T47D (cell line): ENCODE measurements at regions not wholly inside any gene's neighbourhood (a gene's known extent, or its start where the extent isn't known, plus 50 kb on each side); places are given as distances from the start of the nearest gene placed in this dataset.
A peak's percentile ranks its signal among the peaks of the same experiment; 100 is the strongest.
"Not testable (repeated sequence)": the region's sequence is repeated elsewhere in the genome, so short reads cannot be mapped to it uniquely, and the experiment has no call there.

Experiments used
- DNase-seq, 2 experiments: peaks; one replicate each; pipeline versions ENCODE4 v3.0.0 to v3.0.0-alpha.2; 2011 to 2012; ENCODE audit warnings: low read depth in 1 of 2, low spot score in 1 of 2
- in situ Hi-C: cut with HindIII; loops from 2 replicates; pipeline ENCODE4 v1.10.0; 2016; ENCODE audit warnings: low sequenced_read_pairs, low pct_unique_long_range_greater_than_20kb

- in situ Hi-C loops, DNase-seq: not testable (repeated sequence)
Observed at GRCh38 chr17:20676656-20677055, 97.1 kb downstream of the CDRT15L2 start.

GRCh38 chr17:20677469-20677868, 97.9 kb downstream of the CDRT15L2 start:
- in situ Hi-C loops, DNase-seq: not testable (repeated sequence)

DNA sequence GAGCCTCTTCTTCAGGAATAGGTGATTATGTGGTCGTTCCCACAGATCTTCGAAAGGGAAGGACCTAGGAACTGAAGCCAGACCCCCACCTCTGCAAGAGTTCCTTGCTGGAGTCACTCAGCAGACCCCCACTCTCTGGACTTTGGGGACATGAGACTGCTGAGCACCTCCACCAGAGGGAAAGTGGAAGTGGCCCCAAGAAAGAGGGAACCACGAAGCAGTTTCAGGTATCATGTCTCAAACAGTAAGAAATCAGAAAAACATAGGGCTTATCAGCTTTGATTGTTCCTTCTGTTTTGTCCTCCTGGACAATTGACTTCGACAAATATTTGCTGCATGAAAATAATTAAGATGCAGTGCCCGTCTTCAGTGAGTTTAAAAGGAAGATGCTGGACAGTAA, 98.9 kb downstream of the CDRT15L2 start:
- DNase-seq, in situ Hi-C loops: not testable (repeated sequence)

- DNase-seq, in situ Hi-C loops: not testable (repeated sequence)
Observed at GRCh38 chr17:20681746-20682722, 102.5 kb downstream of the CDRT15L2 start.

GRCh38 chr17:20683651-20684229, 104.2 kb downstream of the CDRT15L2 start:
- in situ Hi-C loops, DNase-seq: not testable (repeated sequence)

GRCh38 chr17:20684975-20685374, 105.5 kb downstream of the CDRT15L2 start:
- DNase-seq, in situ Hi-C loops: not testable (repeated sequence)

GRCh38 chr17:20687584-20687983, 108.1 kb downstream of the CDRT15L2 start:
- in situ Hi-C loops, result not testable (repeated sequence)

DNA sequence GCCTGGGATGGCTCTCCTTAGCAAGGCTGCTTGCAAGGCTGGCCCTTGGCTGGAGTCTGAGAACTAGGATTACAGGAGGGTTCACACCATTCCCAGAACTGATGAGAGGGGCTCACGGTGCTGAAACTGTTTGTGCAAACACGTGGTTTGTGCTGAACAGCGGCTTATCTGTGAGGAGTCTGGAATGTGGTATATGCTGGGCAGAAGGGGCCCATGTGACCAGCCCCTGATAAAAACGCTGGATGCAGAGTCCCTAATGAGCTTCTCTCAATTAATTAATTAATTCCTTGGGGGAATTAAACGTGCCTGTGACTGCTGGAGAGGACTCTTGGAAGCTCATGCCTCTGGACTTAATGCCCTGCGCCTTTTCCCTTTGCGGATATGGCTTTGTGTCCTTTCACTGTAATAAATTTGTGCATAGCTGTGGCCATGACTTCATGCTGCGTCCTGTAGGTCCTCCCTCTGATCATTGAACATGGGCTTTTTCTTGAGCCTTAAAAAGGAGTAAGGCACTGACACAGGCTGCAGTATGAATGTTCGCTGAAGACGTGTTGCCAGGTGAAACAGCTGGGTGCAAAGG, 109.7 kb downstream of the CDRT15L2 start:
- DNase-seq, in situ Hi-C loops: not testable (repeated sequence)

More at GRCh38 chr17:20687584-20687983, 108.1 kb downstream of the CDRT15L2 start:
- not testable (repeated sequence) for DNase-seq

DNA sequence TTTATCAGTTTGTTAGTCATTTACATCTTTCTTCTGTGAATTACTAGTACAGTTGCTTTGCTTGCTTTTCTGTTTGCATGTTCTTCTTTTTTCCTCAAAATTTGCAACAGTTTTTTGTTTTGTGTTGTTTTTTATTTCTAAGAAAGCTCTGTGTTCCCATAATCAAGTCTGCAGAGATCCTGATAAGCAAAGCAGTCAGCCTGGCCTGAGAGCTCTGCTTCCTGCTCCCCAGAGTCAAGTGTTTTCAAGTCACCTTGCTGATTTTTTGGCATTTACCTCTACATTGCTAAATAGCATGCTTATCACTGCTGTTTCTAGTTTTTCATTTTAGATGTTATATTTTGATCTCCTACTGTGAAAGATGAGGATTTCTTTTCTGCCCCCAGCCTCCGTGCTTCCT, 113.2 kb downstream of the CDRT15L2 start:
- DNase-seq, in situ Hi-C loops: not testable (repeated sequence)

DNA sequence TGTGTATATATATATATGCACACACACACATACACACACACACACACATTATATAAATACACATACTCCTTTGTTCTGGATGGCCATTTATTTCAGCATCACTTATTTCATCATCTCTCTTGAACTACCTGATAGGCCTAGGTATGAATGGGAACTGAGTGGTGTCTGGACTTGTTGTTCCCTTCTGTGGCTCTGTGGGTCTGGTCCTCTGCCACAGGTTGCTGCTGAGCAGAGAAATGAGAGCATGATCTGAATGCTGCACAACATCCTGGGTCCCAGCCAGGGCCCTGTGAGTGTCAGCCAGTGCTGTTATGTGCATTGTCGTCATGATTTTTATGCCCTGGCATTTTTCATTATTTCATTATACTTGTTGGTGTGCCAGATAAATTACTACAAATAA, 116.3 kb downstream of the CDRT15L2 start:
- DNase-seq, in situ Hi-C loops: not testable (repeated sequence)

DNA sequence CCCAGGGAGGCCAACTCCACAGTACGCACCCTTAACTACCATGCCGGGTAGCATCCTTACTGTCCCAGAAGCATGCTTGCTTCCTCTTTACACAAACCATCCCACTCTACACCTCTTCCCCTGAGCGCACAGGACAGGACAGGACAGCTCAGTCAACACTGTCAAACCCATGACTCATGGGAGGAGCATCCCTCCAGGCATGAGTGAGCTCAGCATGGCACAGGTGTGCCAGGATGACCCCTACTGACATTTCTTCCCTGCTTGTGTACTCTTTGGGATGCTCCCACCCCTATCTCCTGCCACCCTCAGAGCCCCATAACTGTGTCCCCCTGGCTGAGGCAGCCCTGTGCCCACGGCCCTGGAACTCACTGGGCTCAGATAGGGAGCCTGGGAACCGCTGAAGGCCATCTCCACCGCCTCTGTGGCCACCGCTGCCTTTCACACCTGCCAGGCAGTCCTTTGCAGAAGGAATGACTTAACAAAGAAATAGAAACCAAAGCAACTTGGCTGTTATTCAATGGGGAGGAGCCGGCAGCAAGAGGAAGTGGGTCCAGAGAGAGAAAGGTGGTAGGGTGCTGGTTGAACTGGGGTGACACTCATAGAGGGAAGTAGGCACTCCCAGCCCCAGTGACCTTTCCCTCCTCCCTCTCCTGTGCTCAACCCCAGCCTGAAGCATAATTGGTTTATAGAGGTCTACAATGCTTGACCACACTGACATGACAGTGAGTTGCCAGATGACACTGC, 119.1 kb downstream of the CDRT15L2 start:
- DNase-seq, result peak in 1 of 2 experiments; percentile 42
- in situ Hi-C loops, result not testable (repeated sequence)

DNA sequence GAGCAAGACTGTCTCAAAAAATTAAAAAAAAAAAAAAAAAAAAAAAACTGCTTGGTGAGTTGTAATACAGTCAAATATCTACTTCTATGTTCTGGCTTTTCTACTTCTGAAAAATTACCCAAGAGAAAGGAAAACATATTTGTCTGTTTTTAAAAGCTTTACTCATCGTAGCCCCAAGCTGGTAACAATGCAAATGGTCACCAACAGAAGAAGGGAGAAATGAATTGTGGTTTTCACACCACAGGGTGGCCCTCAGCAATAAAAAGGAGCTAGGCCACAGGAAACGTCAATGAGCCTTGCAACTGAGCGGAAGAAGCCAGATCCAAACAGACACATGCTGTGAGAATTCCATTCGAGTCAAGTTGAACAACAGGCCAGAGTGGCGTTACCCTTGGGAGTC, 121.0 kb downstream of the CDRT15L2 start:
- DNase-seq, in situ Hi-C loops: not testable (repeated sequence)

- in situ Hi-C loops, DNase-seq: not testable (repeated sequence)
Observed at GRCh38 chr17:20701366-20701765, 121.8 kb downstream of the CDRT15L2 start.
